Inflammatory macrophage treated with lipopolysaccharide for 1 hour (primary cell): ENCODE measurements at regions not wholly inside any gene's neighbourhood (a gene's known extent, or its start where the extent isn't known, plus 50 kb on each side); places are given as distances from the start of the nearest gene placed in this dataset.

Source experiments
- DNase-seq, 2 donors: peaks; one replicate each; pipeline ENCODE4 v3.0.0-alpha.2; 2020 to 2022

DNA sequence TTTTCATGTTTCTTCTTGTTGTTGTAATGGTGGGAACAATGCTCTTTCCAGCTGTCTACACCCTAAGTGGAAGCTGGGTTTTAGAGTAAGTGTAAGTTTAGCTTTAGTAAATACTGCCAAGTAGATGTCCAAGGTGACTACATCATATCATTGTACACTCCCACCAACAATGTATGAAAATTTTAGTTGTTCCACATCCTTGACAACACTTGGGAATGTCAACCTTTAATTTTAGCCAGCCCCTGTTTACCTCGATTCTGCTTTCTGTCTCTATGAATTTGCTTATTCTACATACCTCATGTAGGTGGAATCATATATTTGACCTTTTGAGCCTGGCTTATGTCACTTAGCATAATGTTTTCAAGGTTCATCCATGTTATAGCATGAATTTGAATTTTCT, 93.0 kb downstream of the MTPAP start:
- DNase-seq, result no peak

DNA sequence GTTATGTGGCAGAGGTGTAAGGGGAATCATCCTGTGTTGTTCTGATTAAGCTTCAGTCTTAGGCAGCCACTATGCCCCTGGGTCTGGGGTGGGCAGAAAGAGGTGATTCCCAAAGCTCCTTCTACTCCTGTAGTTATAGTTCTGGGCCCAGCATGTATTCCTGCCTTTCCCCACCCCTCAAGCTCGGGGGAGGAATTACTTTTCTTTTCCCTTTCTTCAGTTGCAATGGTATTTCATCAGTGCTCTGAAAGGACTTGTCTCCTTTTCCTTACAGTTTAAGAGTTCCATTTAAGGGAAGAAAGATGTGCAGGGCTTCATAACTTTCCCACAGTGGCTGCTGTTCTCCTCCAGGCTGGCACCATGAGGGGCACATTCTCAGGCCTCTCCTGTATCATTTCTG, 94.2 kb downstream of the MTPAP start:
- no peak for DNase-seq

DNA sequence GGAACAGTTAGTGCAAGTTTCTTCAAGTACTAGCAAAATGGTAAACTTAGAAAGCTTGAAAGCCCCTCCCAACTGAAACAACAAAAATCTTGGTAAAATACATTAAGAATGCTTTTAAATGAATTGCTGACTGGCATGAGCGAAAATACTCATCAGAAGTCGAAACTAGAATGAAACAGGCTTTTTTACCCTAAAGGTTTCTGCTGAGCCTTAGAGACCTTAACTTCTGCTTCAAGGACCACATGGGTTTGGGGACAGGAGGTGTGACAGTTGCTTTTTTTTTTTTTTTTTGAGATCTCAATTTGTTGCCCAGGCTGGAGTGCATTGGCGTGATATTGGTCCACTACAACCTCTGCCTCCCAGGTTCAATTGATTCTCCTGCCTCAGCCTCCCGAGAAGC, 100.3 kb downstream of the MTPAP start:
- no peak for DNase-seq

DNA sequence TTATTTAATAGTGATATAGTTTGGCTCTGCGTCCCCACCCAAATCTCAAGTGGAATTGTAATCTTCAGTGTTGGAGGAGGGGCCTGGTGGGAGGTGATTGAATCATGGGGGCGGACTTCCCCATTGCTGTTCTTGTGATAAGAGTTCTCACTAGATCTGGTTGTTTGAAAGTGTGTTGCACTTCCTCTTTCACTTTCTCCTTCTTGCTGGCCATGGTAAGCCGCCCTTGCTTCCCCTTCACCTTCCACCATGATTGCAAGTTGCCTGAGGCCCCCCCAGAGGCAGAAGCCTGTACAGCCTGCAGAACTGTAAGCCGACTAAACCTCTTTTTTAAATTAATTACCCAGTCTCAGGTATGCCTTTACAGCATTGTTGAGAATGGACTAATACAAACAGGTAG, 101.4 kb downstream of the MTPAP start:
- peak; percentile 19 to 49 for DNase-seq

DNA sequence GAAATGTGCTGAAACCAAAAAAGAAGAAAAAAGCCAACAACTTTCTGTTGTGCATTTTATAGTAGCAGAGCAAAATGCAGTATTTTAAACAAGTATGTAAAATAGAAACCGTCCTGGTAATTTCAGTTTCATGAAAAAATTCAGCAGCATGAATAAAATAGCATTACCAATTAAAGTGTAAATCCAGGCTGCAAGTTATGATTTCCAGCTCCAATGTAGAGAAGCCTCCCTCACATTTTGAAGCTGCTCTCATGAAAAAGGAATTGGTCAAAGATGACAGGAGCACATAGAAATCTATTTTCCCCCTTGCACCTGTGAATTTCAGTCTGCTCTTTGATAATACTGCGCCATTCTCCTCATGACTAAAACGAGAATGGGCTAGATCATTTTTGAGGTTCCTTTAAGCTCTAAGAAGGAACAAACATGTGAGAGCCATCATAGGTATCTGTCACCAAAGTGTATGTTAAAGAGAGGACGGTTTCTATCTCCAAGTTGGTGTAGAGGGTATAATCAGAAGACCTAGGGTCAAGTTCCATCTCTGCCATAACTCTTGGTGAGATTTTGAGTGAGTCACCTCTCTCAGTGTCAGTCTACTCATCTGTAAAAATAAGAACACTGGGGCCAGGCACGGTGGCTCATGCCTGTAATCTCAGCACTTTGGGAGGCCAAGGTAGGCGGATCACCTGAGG, 107.5 kb downstream of the MTPAP start:
- DNase-seq, result no peak

DNA sequence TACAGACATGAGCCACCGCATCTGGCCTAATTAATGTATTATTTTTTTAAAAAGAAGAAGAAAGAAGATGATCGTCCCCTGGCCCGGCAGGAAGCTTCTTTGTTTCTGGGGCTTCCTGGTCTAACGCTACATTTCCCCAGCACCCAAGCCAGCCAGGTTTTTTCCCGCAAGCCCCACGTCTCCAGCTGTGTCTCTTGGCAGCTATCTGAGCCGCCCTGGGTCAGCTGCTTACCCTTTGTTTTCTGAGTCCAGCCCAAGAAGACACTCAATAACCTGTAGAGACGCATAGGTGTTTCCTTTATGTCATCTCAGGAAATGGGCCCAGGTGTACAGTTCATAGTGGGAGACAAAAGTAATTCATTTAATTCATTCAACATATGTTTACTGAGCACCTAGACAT, 110.2 kb downstream of the MTPAP start:
- DNase-seq, result no peak

DNA sequence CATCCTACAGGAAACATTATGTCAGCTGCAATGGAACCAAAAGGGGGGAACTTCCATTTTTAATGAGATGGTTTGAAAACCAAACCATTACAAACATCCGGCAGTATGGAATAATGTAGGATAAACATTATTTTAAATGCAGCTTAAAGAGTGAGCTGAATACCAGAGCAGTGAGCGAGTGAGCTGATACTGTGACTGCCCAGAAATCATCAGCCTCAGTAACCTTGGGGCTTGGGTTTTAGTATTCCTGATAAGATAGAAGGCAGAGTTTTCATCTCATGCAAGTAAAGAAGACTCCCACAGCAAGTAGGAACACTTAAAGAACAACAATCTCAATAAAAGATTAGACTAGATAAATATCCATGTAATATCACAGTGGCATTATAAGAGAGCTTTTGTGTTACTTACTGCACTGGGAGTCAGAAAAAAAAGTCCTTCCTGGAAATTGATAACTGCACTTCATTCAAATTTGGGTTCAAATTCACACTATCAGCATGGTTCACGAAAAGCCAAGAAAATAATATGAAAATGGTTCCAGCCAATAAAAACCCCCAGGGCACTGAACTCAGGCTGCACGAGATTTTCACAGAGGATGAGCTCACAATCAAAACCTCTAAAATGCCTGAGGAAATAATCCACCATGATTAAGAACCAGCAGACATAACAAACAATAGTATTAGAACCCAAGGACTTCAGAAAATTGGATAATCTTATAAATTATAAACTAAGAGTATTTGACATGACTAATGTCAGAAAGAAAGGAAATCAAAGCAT, 115.7 kb downstream of the MTPAP start:
- no peak for DNase-seq

DNA sequence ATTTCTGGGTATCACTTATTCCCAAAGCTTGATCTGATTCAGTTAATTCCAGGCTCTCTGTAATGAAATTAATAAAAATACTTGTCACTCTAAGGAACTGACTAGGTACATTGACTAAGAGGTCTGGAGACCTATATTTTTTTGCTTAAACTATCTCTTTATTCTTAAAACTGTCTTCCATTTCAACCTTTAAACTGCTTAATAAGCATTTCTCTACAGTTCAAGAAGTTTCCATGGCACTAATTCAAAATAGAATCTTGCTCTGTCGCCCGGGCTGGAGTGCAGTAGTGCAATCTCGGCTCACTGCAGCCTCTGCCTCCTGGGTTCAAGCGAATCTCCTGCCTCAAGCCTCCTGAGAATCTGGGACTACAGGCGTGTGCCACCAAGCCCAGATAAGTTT, 117.4 kb downstream of the MTPAP start:
- no peak for DNase-seq

DNA sequence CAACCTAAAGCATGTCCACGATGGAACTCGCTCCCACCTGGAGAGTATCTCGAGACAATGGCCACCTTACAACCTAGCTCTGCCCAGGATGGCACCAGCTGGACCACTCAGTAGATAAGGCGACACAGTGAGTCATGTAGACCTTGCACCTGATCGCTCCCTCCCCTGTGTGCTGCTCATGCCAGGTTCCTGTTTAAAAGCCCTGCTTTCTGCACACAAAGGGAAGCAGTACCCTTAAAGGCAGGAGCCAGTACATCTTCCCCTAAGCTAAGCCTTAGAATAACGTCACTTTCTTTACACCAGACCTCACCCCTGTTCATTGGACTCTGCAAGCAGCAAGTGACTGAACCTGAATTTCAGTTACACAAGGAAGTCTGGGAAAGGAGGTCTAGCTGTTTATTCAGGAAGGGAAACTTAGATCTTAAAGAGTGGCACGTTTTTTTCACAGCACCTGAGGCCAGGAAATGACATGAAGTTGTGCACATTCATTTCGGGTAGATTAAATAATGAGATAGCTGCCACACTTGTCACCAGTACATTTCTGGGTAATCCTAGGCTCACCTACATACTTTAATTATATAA, 117.9 kb downstream of the MTPAP start:
- no peak for DNase-seq

DNA sequence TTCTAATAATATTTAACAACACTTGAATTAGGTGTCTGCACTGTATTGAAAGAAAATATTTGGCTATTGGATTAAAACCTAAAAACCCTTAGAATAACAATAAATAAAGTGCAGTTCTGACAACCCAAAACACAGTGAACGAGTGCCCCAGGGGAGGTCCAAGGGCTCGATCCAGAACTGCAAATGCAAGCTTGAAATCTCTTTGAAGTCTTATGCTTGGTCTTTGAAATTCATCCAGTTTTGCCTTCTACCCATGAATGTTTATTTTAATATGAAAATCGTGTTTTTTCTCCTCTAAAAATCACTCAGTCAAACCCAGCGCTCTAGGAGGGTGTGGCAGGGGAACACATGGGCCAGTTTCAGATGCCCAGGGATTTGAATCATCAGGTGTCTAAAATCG, 119.5 kb downstream of the MTPAP start:
- DNase-seq, result no peak

DNA sequence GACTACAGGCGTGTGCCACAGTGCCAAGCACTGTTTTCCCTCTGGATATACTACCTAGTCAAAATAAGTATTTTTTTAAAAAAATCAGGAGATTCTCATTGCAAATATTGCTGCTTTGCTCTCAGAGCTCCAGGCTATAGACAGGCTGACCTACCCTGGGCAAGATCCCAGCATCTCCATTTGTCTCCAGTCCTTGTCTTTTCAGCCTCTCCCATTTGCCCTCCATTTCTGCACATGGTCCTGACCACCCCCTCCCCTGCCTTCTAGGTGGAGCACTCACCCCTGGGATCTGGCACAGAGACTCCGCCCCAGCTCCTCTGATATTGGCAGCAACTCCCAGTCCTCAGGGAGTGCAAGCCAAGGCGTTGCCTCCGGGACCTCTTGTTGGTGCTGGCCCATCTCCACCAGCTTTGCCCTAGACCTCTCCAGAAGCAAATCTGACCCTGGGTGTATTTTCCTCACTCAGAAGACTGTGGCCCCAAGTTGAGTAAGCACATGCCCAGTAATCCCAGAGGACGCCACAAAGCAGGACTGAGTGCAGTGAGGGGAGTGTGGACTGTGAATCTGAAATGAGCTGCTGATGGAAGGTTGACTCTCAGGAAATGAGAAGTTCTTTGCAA, 120.6 kb downstream of the MTPAP start:
- DNase-seq, result no peak

DNA sequence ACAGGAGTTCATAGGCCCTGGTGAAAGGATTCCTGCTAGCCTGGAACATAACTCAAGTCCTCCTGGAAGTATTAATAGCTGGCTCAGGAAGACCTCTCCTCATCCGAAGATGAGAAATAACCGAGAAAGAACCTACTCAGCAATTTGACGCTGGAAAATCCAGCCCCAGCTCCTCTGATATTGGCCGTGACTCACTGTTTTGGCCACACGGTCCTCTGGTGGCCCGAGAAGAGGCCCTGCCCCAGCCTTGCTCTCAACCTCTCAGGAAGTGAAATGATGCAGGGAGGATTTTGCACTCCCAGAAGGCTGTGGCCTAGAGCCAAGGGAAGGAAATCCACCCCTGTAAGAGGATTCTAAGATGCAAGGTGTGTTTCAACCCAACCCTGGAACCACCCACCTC, 121.6 kb downstream of the MTPAP start:
- no peak for DNase-seq

DNA sequence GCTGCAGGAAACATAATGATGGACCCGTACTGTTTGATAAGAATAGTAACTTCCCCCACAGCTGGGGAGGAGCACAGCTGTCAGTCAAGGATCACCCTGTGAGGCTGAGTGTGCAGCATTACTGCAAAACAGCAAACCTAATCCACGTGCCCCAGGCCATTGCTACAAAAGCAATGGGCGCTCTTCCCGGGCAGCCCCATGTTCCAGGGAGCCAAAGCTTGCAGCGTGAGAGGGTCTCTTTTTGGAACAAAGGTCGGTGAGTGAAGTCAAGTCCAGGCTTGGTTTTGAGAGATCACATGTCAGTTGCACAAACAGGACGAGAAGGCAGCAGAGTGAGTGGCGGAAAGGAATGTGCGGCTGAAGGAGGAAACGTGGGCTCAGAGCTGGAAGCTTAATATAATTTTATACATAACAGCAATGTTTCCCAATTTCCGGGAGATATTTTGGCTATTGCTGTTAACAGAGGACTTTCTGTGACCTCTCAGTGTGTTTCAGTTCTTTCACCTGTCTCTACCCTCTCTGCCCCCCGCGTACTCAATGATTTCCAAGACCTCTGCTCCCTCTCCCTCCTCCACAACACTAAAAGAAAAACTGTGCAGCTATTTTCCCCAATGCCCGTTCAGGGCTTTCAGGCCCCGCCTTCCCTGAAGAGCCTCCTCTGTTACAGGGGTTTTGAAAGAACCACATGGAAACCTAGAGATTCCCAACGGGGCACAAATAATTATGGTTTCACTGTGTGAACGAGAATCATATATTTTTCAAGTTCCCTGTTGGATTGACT, 128.9 kb downstream of the MTPAP start:
- peak; percentile 18 to 36 for DNase-seq

DNA sequence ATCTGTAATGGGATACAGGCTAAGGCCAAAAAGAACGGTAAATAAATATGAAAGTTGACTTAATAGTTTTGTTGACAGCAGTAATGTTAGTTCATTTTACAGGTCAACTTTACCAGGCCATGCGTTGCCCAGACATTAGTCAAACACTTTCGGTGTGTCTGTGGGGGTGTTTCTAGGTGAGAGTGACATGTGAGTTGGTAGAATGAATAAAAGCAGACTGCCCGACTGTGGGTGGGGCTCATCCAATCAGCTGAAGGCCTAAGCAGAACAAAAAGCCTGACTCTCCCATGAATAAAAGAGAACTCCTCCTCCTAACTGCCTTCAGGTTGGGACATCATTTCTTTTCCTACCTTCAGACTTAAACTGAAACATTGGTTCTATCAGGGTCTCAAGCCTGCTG, 132.3 kb downstream of the MTPAP start:
- DNase-seq, result no peak

DNA sequence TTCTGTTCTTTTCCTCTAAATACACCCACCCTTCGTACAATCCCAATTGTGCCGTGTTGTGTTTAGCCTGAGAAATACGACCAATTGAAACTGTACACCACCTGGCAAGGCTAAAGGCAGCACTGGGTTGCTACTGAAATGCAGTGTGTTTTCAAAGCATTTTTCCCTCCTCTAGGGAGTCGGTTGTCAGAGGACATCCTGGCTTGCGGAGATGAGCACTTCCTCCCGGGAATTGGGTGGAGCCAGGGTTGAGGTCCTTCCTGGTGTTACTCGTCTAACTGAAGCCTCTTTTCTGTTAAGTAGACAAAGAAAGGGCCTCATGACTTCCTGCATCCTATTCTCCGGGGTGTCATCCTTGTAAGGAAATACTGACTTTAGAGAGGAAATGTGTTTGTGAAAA, 133.5 kb downstream of the MTPAP start:
- DNase-seq, result no peak

DNA sequence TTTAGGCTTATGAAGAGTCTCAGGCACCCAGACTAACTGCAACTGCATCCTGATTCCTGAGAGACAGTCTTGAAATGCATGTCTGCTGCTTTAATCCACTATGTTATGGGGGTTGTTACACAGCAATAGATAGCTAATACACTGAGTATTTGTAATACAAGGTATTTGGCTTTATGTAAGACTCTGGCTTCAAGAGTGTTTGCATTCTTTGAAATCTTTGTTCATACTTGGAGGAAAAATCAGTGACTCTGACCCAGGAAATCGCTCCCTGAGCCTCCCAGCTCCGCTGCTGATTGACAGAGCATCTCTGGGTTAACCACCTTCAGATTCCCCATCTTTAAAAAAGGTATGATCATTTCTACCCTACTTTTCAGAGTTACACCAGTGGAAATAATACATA, 133.9 kb downstream of the MTPAP start:
- no peak for DNase-seq

DNA sequence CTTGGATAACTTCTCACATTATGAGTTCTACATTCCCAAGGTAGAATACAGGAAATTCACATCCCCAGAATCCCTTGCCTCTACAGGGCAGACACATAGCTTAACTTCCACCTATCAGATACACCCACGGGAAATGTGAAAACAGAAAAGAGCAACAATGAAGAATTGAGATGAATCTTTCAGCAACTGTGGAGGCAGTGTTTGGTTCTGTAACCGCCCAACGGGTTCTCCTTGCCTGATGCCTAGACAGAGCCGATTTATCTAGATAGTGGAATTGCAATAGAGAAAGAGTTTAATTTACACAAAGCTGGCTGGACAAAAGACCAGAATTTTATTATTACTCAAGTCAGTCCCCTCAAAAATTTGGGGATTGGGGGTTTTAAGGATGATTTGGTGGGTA, 138.8 kb downstream of the MTPAP start:
- DNase-seq, result no peak

DNA sequence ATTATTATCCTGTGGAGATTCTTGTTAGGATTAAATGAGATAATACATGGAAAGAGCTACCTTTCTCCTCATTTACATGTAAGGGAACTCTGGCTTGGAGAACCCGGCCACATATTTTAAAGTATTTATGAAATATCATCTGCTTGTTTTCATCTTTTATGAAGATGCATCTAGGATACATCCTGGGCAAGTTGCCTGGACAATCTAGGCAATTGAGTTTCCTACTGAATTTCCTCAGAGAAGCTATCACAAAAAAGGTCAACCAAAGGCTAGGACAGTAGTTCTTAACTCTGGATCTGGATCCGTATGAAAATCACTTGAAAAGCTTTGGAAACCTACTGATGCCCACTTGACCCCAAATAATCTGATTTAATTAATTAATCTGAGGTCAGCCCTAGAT, 140.7 kb downstream of the MTPAP start:
- no peak for DNase-seq

DNA sequence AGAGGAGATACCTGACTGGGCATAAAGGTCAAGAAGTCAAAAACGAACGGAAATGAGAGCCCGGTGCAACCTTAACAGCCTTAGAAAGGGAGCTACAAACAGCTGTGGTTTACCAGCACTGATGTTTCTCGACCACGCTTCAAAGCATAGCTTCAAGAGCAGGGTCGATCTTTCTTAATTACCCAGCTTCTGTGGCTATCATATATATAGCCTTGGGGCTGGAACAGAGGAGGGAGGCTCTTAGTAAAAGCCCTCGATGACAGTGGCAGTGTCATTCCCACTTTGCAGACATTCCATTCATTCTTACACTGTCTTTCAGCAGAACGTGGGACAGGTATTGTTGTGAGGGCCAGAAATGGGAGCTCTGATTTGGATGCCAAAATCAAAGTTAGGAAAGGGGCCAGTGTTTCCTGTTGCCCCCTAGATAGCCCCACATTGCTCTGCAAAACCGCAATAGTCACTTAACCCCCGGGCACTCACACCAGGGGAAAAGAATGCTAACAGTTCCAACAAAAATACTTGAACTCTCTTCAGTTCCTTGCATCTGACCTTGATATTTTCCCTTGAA, 141.5 kb downstream of the MTPAP start:
- DNase-seq, result no peak

DNA sequence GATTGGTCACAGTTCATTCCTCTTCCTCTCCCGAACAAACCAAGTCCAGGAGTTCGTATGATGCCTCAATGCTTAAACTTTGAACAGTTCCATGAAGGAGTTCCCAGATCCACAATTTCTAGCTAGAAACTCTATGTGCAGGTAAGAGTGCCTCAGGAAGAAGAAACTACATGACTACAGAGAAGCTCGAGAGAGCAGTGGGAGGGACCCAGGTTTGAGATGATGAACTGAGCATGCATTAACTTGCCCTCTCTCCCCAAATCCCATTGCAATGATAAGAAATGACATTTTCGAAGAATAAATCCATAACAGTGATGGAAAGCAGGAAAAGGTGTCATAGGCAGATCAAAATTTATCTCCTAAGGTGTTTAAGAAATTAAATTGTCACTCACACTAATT, 140.6 kb upstream of the JCAD start:
- no peak for DNase-seq

DNA sequence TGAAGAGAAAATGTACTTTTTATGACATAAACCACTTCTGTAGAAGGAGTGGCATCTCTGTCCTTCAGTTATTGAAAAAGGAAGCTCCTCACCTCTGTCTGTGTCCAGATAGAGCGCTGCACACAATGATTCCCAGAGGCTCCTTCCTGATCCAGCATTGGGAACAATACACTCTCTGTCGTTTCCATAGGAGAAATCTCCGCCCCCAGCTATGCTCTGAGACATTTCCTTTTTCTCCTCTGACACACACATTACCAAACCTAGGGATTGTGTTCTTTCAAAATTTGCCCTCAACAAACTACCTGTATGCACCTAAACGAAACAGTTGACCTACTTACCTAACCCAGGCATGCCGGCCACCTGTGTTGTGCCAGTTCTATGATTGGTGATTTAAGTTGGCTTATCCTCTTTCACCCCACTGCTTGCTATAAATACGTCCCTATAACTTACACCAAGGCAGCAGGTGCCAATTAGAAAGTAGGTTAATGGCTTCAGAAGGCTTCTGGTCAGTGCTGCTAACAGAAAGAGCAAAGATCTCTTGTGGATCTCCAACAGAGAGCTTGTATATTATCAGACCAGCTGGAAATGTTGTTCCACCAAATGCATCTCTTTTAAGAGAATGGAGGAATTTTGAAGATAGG, 140.1 kb upstream of the JCAD start:
- no peak for DNase-seq

DNA sequence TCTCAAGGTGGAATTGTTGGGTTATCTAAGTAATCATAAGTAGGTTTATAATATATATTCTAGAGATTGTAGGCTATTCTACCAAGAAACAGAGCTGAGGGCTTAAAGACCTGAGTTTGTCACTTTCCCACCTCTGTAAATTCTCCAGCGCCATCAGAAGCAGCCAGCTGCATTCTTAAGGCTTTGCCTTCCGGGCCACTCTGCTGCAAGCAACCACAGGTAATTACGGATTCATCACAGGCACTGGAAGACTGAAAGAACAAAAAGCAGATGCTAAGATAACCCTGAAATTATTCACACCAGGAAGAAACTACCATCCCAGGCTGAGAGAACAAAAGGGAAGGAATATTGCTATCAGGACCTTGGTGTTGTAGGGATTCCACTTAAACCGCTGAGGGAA, 137.8 kb upstream of the JCAD start:
- DNase-seq, result no peak
